A549 (cell line): ENCODE measurements at regions not wholly inside any gene's neighbourhood (a gene's known extent, or its start where the extent isn't known, plus 50 kb on each side); places are given as distances from the start of the nearest gene placed in this dataset.

Experiments
- ATAC-seq, 2 experiments: fragments of 200-7000 bp in 1 of 2; fragments of >200 bp in 1 of 2; cut with Nextera tagmentation in 1 of 2; cut with Tn5 transposase in 1 of 2; 3 replicates each; pipeline versions ENCODE4 v1.8.0 to v1.9.1; 2018 to 2020; ENCODE audit warnings: mild to moderate bottlenecking in 1 of 2, moderate library complexity in 1 of 2
- CTCF ChIA-PET: fragments of 300-600 bp; sonication (Branson Sonifier 250); formaldehyde crosslinking; extraction: SDS; loops from one replicate; lab custom pipeline; 2021; ENCODE audit warnings: antibody characterized with exemption, inconsistent platforms; lab: Yijun Ruan, JAX
- POLR2A ChIA-PET: fragments of 350-600 bp; formaldehyde crosslinking; extraction: SDS; loops from one replicate; lab custom pipeline; 2021; ENCODE audit warnings: antibody characterized with exemption, inconsistent platforms; lab: Yijun Ruan, JAX
- DNase-seq, 2 experiments: peaks; one replicate each; pipeline versions ENCODE4 v3.0.0 to v3.0.0-alpha.2; 2011 to 2016; ENCODE audit warnings: low read depth in 1 of 2, low spot score in 1 of 2
- FAIRE-seq: peaks from 2 replicates; lab custom pipeline; 2011; peaks lifted over from hg19 to GRCh38; lab: Jason Lieb, UNC
- H3K27ac ChIP-seq, 2 experiments: fragments of >200 bp; sonication (Bioruptor Twin); formaldehyde crosslinking; 3 replicates each; pipeline ENCODE4 v1.5.1; 2016 to 2017
- H3K4me1 ChIP-seq: fragments of >200 bp; sonication (Bioruptor Twin); formaldehyde crosslinking; 3 replicates; pipeline ENCODE4 v1.6.1; 2016
- H3K4me2 ChIP-seq: fragments of >200 bp; sonication (Bioruptor Twin); formaldehyde crosslinking; 3 replicates; pipeline ENCODE4 v1.6.1; 2016
- H3K4me3 ChIP-seq: fragments of >200 bp; sonication (Bioruptor Twin); formaldehyde crosslinking; 3 replicates; pipeline ENCODE4 v1.5.1; 2016
- H3K9me3 ChIP-seq: fragments of >200 bp; sonication (Bioruptor Twin); formaldehyde crosslinking; 3 replicates; pipeline ENCODE4 v1.6.1; 2016
- BCL3 ChIP-seq: fragments of >200 bp; sonication (Bioruptor Twin); formaldehyde crosslinking; IDR thresholded peaks from 3 replicates; pipeline ENCODE4 v1.6.1; 2016
- CBX2 ChIP-seq: fragments of 200-600 bp; sonication (generic); IDR thresholded peaks from 2 replicates; pipeline ENCODE4 v1.6.1; 2016; ENCODE audit warnings: low read depth, mild to moderate bottlenecking, borderline replicate concordance
- CEBPB ChIP-seq, 2 experiments: fragments of >200 bp in 1 of 2; sonication (Bioruptor Twin) in 1 of 2; formaldehyde crosslinking in 1 of 2; IDR thresholded peaks; 2 replicates each; pipeline ENCODE4 v1.6.1; 2012 to 2016
- CHD4 ChIP-seq: fragments of 200-600 bp; sonication (generic); IDR thresholded peaks from 2 replicates; pipeline ENCODE4 v1.6.1; 2016; ENCODE audit warnings: antibody characterized with exemption, mild to moderate bottlenecking, borderline replicate concordance
- EHMT2 ChIP-seq: fragments of 200-600 bp; sonication (generic); IDR thresholded peaks from 2 replicates; pipeline ENCODE4 v1.6.1; 2016; ENCODE audit warnings: antibody characterized with exemption, low read depth, mild to moderate bottlenecking, moderate library complexity
- FOSB ChIP-seq: fragments of 250-450 bp; sonication (Bioruptor Pico); IDR thresholded peaks from 2 replicates; pipeline ENCODE4 v1.5.0; 2020; ENCODE audit warnings: mild to moderate bottlenecking, moderate library complexity
- FOSL2 ChIP-seq, 2 experiments: fragments of 450-650 bp in 1 of 2; fragments of >200 bp in 1 of 2; sonication (Bioruptor Twin) in 1 of 2; formaldehyde crosslinking; IDR thresholded peaks; 2 replicates each; pipeline versions ENCODE4 v1.5.0 to v1.6.1; 2016 to 2020; ENCODE audit warnings: mild to moderate bottlenecking in 1 of 2, moderate library complexity in 1 of 2
- GATA3 ChIP-seq: IDR thresholded peaks from 2 replicates; pipeline ENCODE4 v1.6.1; 2012; ENCODE audit warnings: borderline replicate concordance
- HDAC2 ChIP-seq: fragments of 200-600 bp; sonication (generic); IDR thresholded peaks from 2 replicates; pipeline ENCODE4 v1.6.1; 2016
- HEYL ChIP-seq: fragments of 250-450 bp; sonication (Bioruptor Pico); IDR thresholded peaks from 2 replicates; pipeline ENCODE4 v1.8.0; 2021; ENCODE audit warnings: mild to moderate bottlenecking, moderate library complexity
- HOXB5 ChIP-seq: fragments of 250-450 bp; sonication (Bioruptor Pico); IDR thresholded peaks from 2 replicates; pipeline ENCODE4 v1.5.0; 2020; ENCODE audit warnings: mild to moderate bottlenecking, moderate library complexity
- JUN ChIP-seq, 2 experiments: fragments of >200 bp; sonication (Bioruptor Twin); formaldehyde crosslinking; IDR thresholded peaks; 2 replicates in 1 of 2; 3 replicates in 1 of 2; pipeline ENCODE4 v1.6.1; 2016 to 2017
- JUNB ChIP-seq: fragments of >200 bp; sonication (Bioruptor Twin); formaldehyde crosslinking; IDR thresholded peaks from 2 replicates; pipeline ENCODE4 v1.6.1; 2016
- KDM1A ChIP-seq: fragments of 200-600 bp; sonication (generic); IDR thresholded peaks from 2 replicates; pipeline ENCODE4 v1.6.1; 2016; ENCODE audit warnings: low read depth, mild to moderate bottlenecking
- KDM5A ChIP-seq: fragments of 200-600 bp; sonication (generic); IDR thresholded peaks from 2 replicates; pipeline ENCODE4 v1.6.1; 2016; ENCODE audit warnings: antibody characterized with exemption, mild to moderate bottlenecking
- PHF8 ChIP-seq: fragments of 200-600 bp; sonication (generic); IDR thresholded peaks from 2 replicates; pipeline ENCODE4 v1.6.1; 2016; ENCODE audit warnings: low read depth, mild to moderate bottlenecking, antibody characterized with exemption, moderate library complexity, borderline replicate concordance
- POLR2AphosphoS2 ChIP-seq: conservative IDR thresholded peaks from 2 replicates; pipeline ENCODE4 v1.6.1; 2012; ENCODE audit warnings: low read length, improper control_type of control experiment, inconsistent platforms
- RAD21 ChIP-seq, 2 experiments: fragments of >200 bp in 1 of 2; sonication (Bioruptor Twin) in 1 of 2; formaldehyde crosslinking in 1 of 2; IDR thresholded peaks in 1 of 2; conservative IDR thresholded peaks in 1 of 2; 2 replicates in 1 of 2; 3 replicates in 1 of 2; pipeline ENCODE4 v1.6.1; 2012 to 2018; ENCODE audit warnings: inconsistent platforms in 1 of 2
- SREBF2 ChIP-seq: fragments of 450-650 bp; IDR thresholded peaks from 2 replicates; pipeline ENCODE4 v1.6.1; 2014; ENCODE audit warnings: mild to moderate bottlenecking, moderate library complexity
- TFCP2L1 ChIP-seq: fragments of 250-450 bp; sonication (Bioruptor Pico); IDR thresholded peaks from 2 replicates; pipeline ENCODE4 v1.5.0; 2021; ENCODE audit warnings: mild to moderate bottlenecking
- ZSCAN20 ChIP-seq: fragments of 250-450 bp; sonication (Bioruptor Pico); IDR thresholded peaks from 2 replicates; pipeline ENCODE4 v1.8.0; 2022; ENCODE audit warnings: mild to moderate bottlenecking, moderate library complexity
- WGBS: methylation state at CpG from one replicate; pipeline ENCODE4 v1.1.6; 2017; ENCODE audit errors: missing lambda C conversion rate; 5-methylcytosine and 5-hydroxymethylcytosine counted together
- TF ChIP-seq, protein P1 (sequence below): fragments of >200 bp; sonication (Bioruptor Twin); formaldehyde crosslinking; IDR thresholded peaks from 3 replicates; pipeline ENCODE4 v1.5.1; 2016
- TF ChIP-seq, protein P2 (sequence below): fragments of 250-450 bp; sonication (Bioruptor Pico); IDR thresholded peaks from 2 replicates; pipeline ENCODE4 v1.5.0; 2021; ENCODE audit warnings: mild to moderate bottlenecking, moderate library complexity, borderline replicate concordance
- TF ChIP-seq, protein P3 (sequence below): fragments of >200 bp; sonication (Bioruptor Twin); formaldehyde crosslinking; IDR thresholded peaks from 2 replicates; pipeline ENCODE4 v1.6.1; 2016

GRCh38 chr9:2338777-2339365, 282.7 kb upstream of the VLDLR start:
- Histone ChIP-seq H3K9me3 (no peaks in the 10 kb centered on the region), H3K4me3 (no peak overlapping the region)
- 48% methylated on average over 4 of the region's 4 CpGs for WGBS
- TF ChIP-seq CEBPB (IDR thresholded peaks at IDR 0.05) (no peak), POLR2AphosphoS2 (no peak), TFCP2L1 (CRISPR knock-in tag) (no peak), HEYL (CRISPR knock-in tag) (no peak), FOSB (CRISPR knock-in tag) (no peak), HOXB5 (CRISPR knock-in tag) (no peak), FOSL2 (IDR thresholded peaks at IDR 0.05) (no peak), FOSL2 (CRISPR knock-in tag; IDR thresholded peaks at IDR 0.05) (no peak), JUN (IDR thresholded peaks at IDR 0.05) (no peak)
- TF ChIP-seq, all 56 proteins: peak for 0
- CTCF ChIA-PET, result no interaction called here
- Histone ChIP-seq H3K4me2 (no peak overlapping the region), H3K27ac (no peak overlapping the region), H3K4me1 (no peaks in the 10 kb centered on the region)
- POLR2A ChIA-PET, result no interaction called here
- FAIRE-seq, result no peak
- DNase-seq, result no peak
- no peak for ATAC-seq

- Histone ChIP-seq H3K4me3 (no peak overlapping the region), H3K27ac (no peak overlapping the region), H3K4me1 (no peaks in the 10 kb centered on the region), H3K4me2 (no peak overlapping the region), H3K9me3 (no peaks in the 10 kb centered on the region)
- FAIRE-seq (no peak), ATAC-seq (no peak), DNase-seq (no peak)
- WGBS, result 56% methylated on average over 6 of the region's 6 CpGs
- TF ChIP-seq CHD4 (no peak), TFCP2L1 (CRISPR knock-in tag) (no peak), CBX2 (no peak), GATA3 (no peak)
- TF ChIP-seq, protein P1, sequence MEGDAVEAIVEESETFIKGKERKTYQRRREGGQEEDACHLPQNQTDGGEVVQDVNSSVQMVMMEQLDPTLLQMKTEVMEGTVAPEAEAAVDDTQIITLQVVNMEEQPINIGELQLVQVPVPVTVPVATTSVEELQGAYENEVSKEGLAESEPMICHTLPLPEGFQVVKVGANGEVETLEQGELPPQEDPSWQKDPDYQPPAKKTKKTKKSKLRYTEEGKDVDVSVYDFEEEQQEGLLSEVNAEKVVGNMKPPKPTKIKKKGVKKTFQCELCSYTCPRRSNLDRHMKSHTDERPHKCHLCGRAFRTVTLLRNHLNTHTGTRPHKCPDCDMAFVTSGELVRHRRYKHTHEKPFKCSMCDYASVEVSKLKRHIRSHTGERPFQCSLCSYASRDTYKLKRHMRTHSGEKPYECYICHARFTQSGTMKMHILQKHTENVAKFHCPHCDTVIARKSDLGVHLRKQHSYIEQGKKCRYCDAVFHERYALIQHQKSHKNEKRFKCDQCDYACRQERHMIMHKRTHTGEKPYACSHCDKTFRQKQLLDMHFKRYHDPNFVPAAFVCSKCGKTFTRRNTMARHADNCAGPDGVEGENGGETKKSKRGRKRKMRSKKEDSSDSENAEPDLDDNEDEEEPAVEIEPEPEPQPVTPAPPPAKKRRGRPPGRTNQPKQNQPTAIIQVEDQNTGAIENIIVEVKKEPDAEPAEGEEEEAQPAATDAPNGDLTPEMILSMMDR, result no peak
- ChIA-PET POLR2A (no interaction called here), CTCF (no interaction called here)
Measured at GRCh38 chr9:2339416-2339815, 282.2 kb upstream of the VLDLR start.

GRCh38 chr9:2340046-2340760, 281.4 kb upstream of the VLDLR start:
- H3K4me3 ChIP-seq, result no peak overlapping the region
- CTCF ChIA-PET, result no interaction called here
- FAIRE-seq, result no peak
- H3K27ac ChIP-seq, result no peak overlapping the region
- H3K4me1 ChIP-seq, result no peaks in the 10 kb centered on the region
- WGBS, result 38% methylated on average over 2 of the region's 2 CpGs
- TF ChIP-seq ZSCAN20 (CRISPR knock-in tag) (no peak), HDAC2 (no peak), JUNB (no peak), KDM1A (no peak), SREBF2 (no peak), BCL3 (no peak), KDM5A (no peak), RAD21 (conservative IDR thresholded peaks at IDR 0.05 in 1 of 2, IDR thresholded peaks at IDR 0.05 in 1 of 2) (no peak), HOXB5 (CRISPR knock-in tag) (no peak), EHMT2 (no peak), PHF8 (no peak)
- TF ChIP-seq, protein P2, sequence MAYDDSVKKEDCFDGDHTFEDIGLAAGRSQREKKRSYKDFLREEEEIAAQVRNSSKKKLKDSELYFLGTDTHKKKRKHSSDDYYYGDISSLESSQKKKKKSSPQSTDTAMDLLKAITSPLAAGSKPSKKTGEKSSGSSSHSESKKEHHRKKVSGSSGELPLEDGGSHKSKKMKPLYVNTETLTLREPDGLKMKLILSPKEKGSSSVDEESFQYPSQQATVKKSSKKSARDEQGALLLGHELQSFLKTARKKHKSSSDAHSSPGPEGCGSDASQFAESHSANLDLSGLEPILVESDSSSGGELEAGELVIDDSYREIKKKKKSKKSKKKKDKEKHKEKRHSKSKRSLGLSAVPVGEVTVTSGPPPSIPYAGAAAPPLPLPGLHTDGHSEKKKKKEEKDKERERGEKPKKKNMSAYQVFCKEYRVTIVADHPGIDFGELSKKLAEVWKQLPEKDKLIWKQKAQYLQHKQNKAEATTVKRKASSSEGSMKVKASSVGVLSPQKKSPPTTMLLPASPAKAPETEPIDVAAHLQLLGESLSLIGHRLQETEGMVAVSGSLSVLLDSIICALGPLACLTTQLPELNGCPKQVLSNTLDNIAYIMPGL (CRISPR knock-in tag), result no peak
- TF ChIP-seq, protein P1, result no peak
- TF ChIP-seq, protein P3, sequence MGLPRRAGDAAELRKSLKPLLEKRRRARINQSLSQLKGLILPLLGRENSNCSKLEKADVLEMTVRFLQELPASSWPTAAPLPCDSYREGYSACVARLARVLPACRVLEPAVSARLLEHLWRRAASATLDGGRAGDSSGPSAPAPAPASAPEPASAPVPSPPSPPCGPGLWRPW, result no peak
- H3K9me3 ChIP-seq, result no peaks in the 10 kb centered on the region
- POLR2A ChIA-PET, result no interaction called here
- no peak for DNase-seq
- H3K4me2 ChIP-seq, result no peak overlapping the region
- no peak for ATAC-seq
